ENCODE measurements at regions not wholly inside any gene's neighbourhood (a gene's known extent, or its start where the extent isn't known, plus 50 kb on each side); places are given as distances from the start of the nearest gene placed in this dataset.
A peak's percentile ranks its signal among the peaks of the same experiment; 100 is the strongest.

DNA sequence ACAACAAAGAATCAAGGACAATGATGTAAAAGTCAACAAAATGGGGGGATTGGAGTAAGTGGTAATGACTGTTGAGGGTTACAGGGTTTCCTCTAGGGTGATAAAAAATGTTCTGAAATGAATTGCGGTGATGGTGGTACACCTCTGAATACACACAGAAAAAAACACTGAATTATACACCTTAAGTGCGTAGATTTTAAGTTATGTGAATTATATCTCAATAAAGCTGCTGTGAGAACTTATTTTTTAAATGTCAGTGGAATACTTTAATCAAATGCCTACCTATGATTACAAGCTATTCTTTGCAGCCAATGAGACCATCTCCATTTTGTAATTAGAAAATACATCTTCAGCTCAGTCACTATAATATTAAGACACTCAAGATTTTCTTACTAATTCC, 53.5 kb downstream of the ZNF608 start:
- Histone ChIP-seq H3K27ac (ENCODE audit: low read depth in 2 of 2, low read length in 2 of 2) (no peak overlapping the region), H3K9ac (ENCODE audit: low read depth in 1 of 2, low read length in 2 of 2) (no peak overlapping the region), H3K36me3 (ENCODE audit: control insufficient read depth in 2 of 2, insufficient read depth in 2 of 2, low read length in 2 of 2) (no peaks in the 10 kb centered on the region), H3K4me3 (ENCODE audit: low read length in 2 of 2) (no peak overlapping the region), H3K4me1 (ENCODE audit: control insufficient read depth in 2 of 2, insufficient read depth in 2 of 2, low read length in 2 of 2) (no peaks in the 10 kb centered on the region), H3K27me3 (ENCODE audit: control insufficient read depth in 2 of 2, insufficient read depth in 2 of 2, low read length in 2 of 2) (no peaks in the 10 kb centered on the region), H3K9me3 (ENCODE audit: control insufficient read depth in 2 of 2, low read length in 2 of 2) (no peaks in the 10 kb centered on the region)

DNA sequence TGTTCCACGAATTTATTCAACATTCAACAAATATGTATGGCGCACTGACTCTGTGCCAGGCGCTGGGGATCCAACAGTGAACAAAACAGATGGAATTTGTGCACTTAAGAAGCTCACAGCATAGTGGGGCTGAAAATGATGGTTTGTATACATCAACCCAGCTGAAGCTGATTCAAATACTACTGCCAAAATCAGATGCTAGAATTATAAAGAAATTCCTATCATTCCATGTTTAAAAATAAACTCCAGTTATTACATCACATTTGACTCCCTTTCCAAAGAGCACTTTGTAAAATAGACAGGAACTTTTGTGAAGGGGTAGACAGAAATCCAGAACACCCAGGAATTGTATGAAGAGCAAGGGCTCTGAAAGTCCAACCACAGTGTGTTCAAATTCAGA, 54.1 kb downstream of the ZNF608 start:
- no peaks in the 10 kb centered on the region for H3K9me3 ChIP-seq (ENCODE audit: control insufficient read depth in 2 of 2, low read length in 2 of 2)
- no peak overlapping the region for H3K4me3 ChIP-seq (ENCODE audit: low read length in 2 of 2)
- H3K4me1 ChIP-seq (ENCODE audit: control insufficient read depth in 2 of 2, insufficient read depth in 2 of 2, low read length in 2 of 2): no peaks in the 10 kb centered on the region
- H3K36me3 ChIP-seq (ENCODE audit: control insufficient read depth in 2 of 2, insufficient read depth in 2 of 2, low read length in 2 of 2): no peaks in the 10 kb centered on the region
- no peaks in the 10 kb centered on the region for H3K27me3 ChIP-seq (ENCODE audit: control insufficient read depth in 2 of 2, insufficient read depth in 2 of 2, low read length in 2 of 2)
- H3K9ac ChIP-seq (ENCODE audit: low read depth in 1 of 2, low read length in 2 of 2): no peak overlapping the region
- no peak overlapping the region for H3K27ac ChIP-seq (ENCODE audit: low read depth in 2 of 2, low read length in 2 of 2)

DNA sequence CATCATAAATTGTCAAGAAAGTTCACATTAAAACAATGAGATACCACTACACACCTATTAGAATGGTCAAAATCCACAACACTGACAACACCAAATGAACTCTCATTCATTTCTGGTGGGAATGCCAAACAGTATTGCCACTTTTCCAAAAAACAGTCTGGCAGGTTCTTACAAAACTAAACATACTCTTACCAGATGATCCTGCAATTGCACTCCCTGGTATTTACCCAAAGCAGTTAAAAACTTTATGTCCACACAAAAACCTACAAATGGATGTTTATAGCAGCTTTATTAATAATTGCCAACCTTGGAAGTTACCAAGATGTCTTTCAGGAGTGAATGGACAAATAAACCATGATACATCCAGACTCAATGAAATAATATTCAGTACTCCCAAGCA, 56.8 kb downstream of the ZNF608 start:
- Histone ChIP-seq H3K4me1 (ENCODE audit: control insufficient read depth in 2 of 2, insufficient read depth in 2 of 2, low read length in 2 of 2) (no peaks in the 10 kb centered on the region), H3K36me3 (ENCODE audit: control insufficient read depth in 2 of 2, insufficient read depth in 2 of 2, low read length in 2 of 2) (no peaks in the 10 kb centered on the region), H3K9ac (ENCODE audit: low read depth in 1 of 2, low read length in 2 of 2) (no peak overlapping the region), H3K9me3 (ENCODE audit: control insufficient read depth in 2 of 2, low read length in 2 of 2) (no peaks in the 10 kb centered on the region), H3K27ac (ENCODE audit: low read depth in 2 of 2, low read length in 2 of 2) (no peak overlapping the region), H3K27me3 (ENCODE audit: control insufficient read depth in 2 of 2, insufficient read depth in 2 of 2, low read length in 2 of 2) (no peaks in the 10 kb centered on the region), H3K4me3 (ENCODE audit: low read length in 2 of 2) (no peak overlapping the region)

DNA sequence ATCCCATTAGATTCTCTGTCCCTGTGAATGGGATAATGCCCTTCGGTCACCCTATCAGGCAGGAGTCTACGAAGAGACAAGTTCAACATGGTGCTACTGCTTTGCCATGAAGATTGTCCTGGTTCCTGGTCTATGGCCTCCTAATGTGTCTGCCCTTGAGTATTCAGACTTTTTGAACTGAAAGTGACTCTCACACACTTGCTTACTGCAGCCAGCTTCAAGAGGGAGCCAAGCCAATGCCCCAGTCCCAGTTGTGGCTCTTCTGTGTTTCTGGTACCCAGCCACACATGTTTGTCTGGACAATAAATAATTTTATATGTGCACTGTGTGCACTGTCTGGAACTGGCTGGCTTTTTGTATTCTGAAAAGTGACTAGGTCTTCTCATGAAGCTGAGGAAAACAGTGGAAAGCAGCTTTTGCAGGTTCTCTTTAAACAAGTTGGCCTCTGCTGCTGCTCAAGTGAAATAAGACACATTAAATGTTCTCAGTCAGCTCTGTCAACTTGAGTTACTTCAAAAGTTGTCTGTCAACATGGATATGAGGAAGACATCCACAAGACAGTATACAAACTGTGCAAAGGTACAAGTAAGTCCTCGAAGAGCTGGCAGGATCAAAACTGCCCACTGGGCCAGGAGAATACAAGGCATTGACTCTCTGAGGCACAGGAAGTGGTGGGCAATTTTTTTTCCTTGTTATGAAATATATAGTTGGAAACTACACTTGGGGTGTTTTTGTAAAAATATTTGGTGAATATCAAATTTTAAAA, 60.0 kb downstream of the ZNF608 start:
- Histone ChIP-seq H3K9ac (ENCODE audit: low read depth in 1 of 2, low read length in 2 of 2) (no peak overlapping the region), H3K9me3 (ENCODE audit: control insufficient read depth in 2 of 2, low read length in 2 of 2) (no peaks in the 10 kb centered on the region), H3K4me3 (ENCODE audit: low read length in 2 of 2) (no peak overlapping the region), H3K36me3 (ENCODE audit: control insufficient read depth in 2 of 2, insufficient read depth in 2 of 2, low read length in 2 of 2) (no peaks in the 10 kb centered on the region), H3K27ac (ENCODE audit: low read depth in 2 of 2, low read length in 2 of 2) (no peak overlapping the region), H3K27me3 (ENCODE audit: control insufficient read depth in 2 of 2, insufficient read depth in 2 of 2, low read length in 2 of 2) (no peaks in the 10 kb centered on the region), H3K4me1 (ENCODE audit: control insufficient read depth in 2 of 2, insufficient read depth in 2 of 2, low read length in 2 of 2) (no peaks in the 10 kb centered on the region)

DNA sequence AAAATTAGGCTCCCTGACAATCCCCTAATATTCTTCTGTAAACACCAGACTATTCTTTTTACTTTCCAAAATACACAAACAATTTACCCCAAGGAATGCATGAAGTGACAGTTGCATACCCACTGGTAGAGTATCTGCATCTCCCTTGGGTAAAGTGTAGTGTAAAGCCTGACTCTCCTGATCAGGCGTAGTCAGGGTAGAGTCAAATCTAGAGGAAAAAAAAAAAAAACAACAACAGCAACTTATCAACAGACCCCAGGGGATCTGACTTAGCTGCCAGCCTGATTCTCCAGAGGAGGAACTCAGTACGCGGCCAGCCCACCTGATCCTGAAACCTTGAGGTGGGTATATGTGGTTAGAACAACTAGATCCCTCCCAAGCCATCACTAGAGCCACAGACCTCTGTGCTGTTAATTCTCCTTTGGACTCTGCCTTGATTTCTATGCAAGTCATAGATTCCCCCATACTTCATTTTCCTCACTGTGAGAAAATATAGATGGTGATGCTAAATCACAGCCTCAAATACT, 61.0 kb downstream of the ZNF608 start:
- Histone ChIP-seq H3K27ac (ENCODE audit: low read depth in 2 of 2, low read length in 2 of 2) (no peak overlapping the region), H3K4me1 (ENCODE audit: control insufficient read depth in 2 of 2, insufficient read depth in 2 of 2, low read length in 2 of 2) (no peaks in the 10 kb centered on the region), H3K4me3 (ENCODE audit: low read length in 2 of 2) (no peak overlapping the region)

DNA sequence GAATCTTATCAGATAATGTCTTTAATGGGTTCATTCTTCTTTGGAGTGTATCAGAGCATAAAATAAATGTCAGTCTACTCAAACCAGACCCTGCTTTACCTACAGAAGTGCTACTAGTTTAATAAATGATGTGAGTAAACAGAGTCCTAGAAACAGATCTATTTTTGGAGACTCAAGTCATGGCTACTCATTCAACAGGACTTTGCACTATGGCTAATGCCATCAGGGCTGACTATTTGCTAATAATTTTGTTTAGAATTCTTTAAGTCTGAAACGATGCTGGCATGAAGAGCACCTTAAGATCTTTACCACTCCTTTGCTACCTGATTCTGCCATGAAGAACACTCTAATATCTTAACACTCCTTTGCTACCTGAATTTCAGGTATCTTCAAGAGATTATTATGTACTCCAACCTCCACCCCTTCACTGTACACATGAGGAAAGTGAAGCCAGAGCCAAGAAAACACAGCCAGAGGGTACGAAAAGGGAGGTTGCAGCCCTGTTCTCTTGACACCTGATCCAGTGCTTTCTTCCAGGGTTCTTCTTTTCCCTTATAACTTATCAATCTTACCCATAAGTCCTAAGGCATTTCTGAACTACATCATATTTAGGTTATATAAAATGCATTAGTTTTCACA, 62.4 kb downstream of the ZNF608 start:
- H3K9ac ChIP-seq (ENCODE audit: low read depth in 1 of 2, low read length in 2 of 2): no peak overlapping the region
- H3K36me3 ChIP-seq (ENCODE audit: control insufficient read depth in 2 of 2, insufficient read depth in 2 of 2, low read length in 2 of 2): no peaks in the 10 kb centered on the region
- no peaks in the 10 kb centered on the region for H3K27me3 ChIP-seq (ENCODE audit: control insufficient read depth in 2 of 2, insufficient read depth in 2 of 2, low read length in 2 of 2)
- H3K4me3 ChIP-seq (ENCODE audit: low read length in 2 of 2): no peak overlapping the region
- H3K27ac ChIP-seq (ENCODE audit: low read depth in 2 of 2, low read length in 2 of 2): no peak overlapping the region
- no peaks in the 10 kb centered on the region for H3K9me3 ChIP-seq (ENCODE audit: control insufficient read depth in 2 of 2, low read length in 2 of 2)
- H3K4me1 ChIP-seq (ENCODE audit: control insufficient read depth in 2 of 2, insufficient read depth in 2 of 2, low read length in 2 of 2): peaks cover 0 to 3% of the 10 kb centered on the region in 2 donors

More for the DNA sequence above, 61.0 kb downstream of the ZNF608 start:
- no peak overlapping the region for H3K9ac ChIP-seq (ENCODE audit: low read depth in 1 of 2, low read length in 2 of 2)
- no peaks in the 10 kb centered on the region for H3K9me3 ChIP-seq (ENCODE audit: control insufficient read depth in 2 of 2, low read length in 2 of 2)
- H3K27me3 ChIP-seq (ENCODE audit: control insufficient read depth in 2 of 2, insufficient read depth in 2 of 2, low read length in 2 of 2): no peaks in the 10 kb centered on the region
- H3K36me3 ChIP-seq (ENCODE audit: control insufficient read depth in 2 of 2, insufficient read depth in 2 of 2, low read length in 2 of 2): no peaks in the 10 kb centered on the region

DNA sequence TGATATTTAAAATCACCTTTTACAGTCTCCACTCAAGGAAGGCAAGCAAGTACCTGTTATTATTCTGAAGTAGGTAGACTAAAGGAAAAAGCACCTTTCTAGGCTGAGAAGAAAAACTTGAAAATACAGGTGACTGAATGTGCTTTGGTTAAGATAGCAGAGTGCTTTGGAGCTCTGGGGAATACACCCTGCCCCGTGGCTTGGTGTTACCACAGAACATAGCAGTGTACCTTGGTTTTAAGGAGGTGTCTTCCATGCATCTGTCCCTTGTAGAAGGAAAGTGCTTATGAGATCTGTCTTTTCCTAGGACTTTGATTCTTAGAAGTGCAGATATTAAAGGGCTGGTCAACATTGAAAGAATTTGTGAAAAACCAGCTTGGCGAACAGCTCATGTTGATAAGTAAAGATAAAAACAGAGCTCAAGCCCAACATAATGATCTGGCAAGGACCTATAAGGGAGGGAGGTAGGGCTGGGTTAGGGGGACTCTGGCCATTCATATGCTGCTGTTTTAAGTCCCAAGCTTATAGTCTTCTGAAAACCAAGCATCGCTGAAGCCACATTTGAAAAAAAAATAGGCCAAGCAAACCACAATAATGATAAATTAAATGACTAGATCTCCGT, 66.8 kb downstream of the ZNF608 start:
- Histone ChIP-seq H3K9ac (ENCODE audit: low read depth in 1 of 2, low read length in 2 of 2) (no peak overlapping the region), H3K36me3 (ENCODE audit: control insufficient read depth in 2 of 2, insufficient read depth in 2 of 2, low read length in 2 of 2) (no peaks in the 10 kb centered on the region), H3K4me3 (ENCODE audit: low read length in 2 of 2) (no peak overlapping the region), H3K4me1 (ENCODE audit: control insufficient read depth in 2 of 2, insufficient read depth in 2 of 2, low read length in 2 of 2) (peaks cover 3 to 14% of the 10 kb centered on the region in 2 donors), H3K27me3 (ENCODE audit: control insufficient read depth in 2 of 2, insufficient read depth in 2 of 2, low read length in 2 of 2) (no peaks in the 10 kb centered on the region), H3K9me3 (ENCODE audit: control insufficient read depth in 2 of 2, low read length in 2 of 2) (no peaks in the 10 kb centered on the region), H3K27ac (ENCODE audit: low read depth in 2 of 2, low read length in 2 of 2) (no peak overlapping the region)

DNA sequence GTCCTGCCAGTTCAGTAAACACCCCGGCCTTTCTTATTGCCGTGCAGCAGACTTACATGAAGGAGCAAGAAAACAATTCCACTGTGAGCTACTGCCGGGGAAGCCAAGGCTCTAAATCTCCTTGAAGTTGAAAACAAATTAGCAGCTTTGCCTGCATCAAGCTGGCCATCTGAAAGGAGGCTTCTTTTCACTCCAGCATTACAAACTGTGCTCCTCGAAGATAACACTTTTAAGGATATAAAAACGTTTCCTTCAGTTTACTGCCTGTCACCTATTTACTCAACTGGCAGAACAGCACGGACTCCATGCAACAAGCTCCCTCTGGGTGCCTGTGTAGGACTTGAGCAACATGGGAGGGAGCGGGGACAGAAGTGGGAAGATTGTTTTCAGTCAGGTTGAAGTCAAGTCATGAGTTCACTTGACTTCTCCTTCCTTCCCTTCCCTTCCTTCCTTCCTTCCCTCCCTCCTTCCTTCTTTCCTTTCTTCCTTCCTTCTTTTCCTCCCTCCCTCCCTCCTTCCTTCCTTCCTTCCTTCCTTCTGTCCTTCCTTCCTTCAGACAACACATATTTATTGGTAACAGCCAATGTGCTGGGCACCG, 67.4 kb downstream of the ZNF608 start:
- H3K4me3 ChIP-seq (ENCODE audit: low read length in 2 of 2): peak overlapping the region in 1 of 2 donors; percentile 25
- H3K27ac ChIP-seq (ENCODE audit: low read depth in 2 of 2, low read length in 2 of 2): no peak overlapping the region
- no peaks in the 10 kb centered on the region for H3K9me3 ChIP-seq (ENCODE audit: control insufficient read depth in 2 of 2, low read length in 2 of 2)
- peaks cover 3 to 14% of the 10 kb centered on the region in 2 donors for H3K4me1 ChIP-seq (ENCODE audit: control insufficient read depth in 2 of 2, insufficient read depth in 2 of 2, low read length in 2 of 2)
- H3K9ac ChIP-seq (ENCODE audit: low read depth in 1 of 2, low read length in 2 of 2): no peak overlapping the region
- H3K36me3 ChIP-seq (ENCODE audit: control insufficient read depth in 2 of 2, insufficient read depth in 2 of 2, low read length in 2 of 2): no peaks in the 10 kb centered on the region
- H3K27me3 ChIP-seq (ENCODE audit: control insufficient read depth in 2 of 2, insufficient read depth in 2 of 2, low read length in 2 of 2): no peaks in the 10 kb centered on the region

DNA sequence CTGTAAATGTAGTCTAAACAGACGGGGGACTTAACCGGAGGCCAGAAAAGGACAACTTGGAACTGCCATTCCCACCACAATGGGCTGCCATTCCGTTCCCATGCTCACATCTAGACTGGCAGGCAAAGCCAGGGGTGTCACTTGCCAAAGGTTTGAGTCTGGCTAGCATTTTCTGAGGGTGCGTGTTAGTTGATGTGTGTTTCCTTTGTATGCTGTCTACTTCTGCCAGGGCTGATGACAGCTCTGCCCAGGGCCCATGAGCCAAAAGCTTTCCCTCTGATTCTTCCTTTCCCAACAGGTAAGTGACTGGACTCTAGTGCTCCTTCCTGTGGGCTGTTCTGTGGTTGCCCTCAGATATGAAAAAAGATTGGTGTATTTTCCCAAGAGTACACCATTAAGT, 68.0 kb downstream of the ZNF608 start:
- H3K4me3 ChIP-seq (ENCODE audit: low read length in 2 of 2): no peak overlapping the region
- H3K27ac ChIP-seq (ENCODE audit: low read depth in 2 of 2, low read length in 2 of 2): no peak overlapping the region
- H3K4me1 ChIP-seq (ENCODE audit: control insufficient read depth in 2 of 2, insufficient read depth in 2 of 2, low read length in 2 of 2): peaks cover 3 to 14% of the 10 kb centered on the region in 2 donors
- no peaks in the 10 kb centered on the region for H3K36me3 ChIP-seq (ENCODE audit: control insufficient read depth in 2 of 2, insufficient read depth in 2 of 2, low read length in 2 of 2)
- H3K27me3 ChIP-seq (ENCODE audit: control insufficient read depth in 2 of 2, insufficient read depth in 2 of 2, low read length in 2 of 2): no peaks in the 10 kb centered on the region
- H3K9me3 ChIP-seq (ENCODE audit: control insufficient read depth in 2 of 2, low read length in 2 of 2): no peaks in the 10 kb centered on the region
- H3K9ac ChIP-seq (ENCODE audit: low read depth in 1 of 2, low read length in 2 of 2): no peak overlapping the region

Measured in mucosa of rectum (tissue), 2 donors.